Transverse colon (tissue), 4 donors: ENCODE measurements at regions not wholly inside any gene's neighbourhood (a gene's known extent, or its start where the extent isn't known, plus 50 kb on each side); places are given as distances from the start of the nearest gene placed in this dataset.

Experiments used
- DNase-seq: peaks from one replicate; pipeline ENCODE4 v3.0.0-alpha.2; 2019
- H3K27ac ChIP-seq, 4 donors: fragments of 200-600 bp; sonication (generic); 2 replicates each; pipeline ENCODE4 v1.5.1; 2016 to 2018; ENCODE audit warnings: inconsistent platforms in 4 of 4
- H3K27me3 ChIP-seq: fragments of 200-600 bp; sonication (generic); 2 replicates; pipeline ENCODE4 v1.5.1; 2017; ENCODE audit warnings: inconsistent platforms
- H3K36me3 ChIP-seq, 4 donors: fragments of 200-600 bp; sonication (generic); 2 replicates each; pipeline ENCODE4 v1.5.1; 2017 to 2019; ENCODE audit warnings: inconsistent platforms in 4 of 4
- H3K4me1 ChIP-seq, 4 donors: fragments of 200-600 bp; sonication (generic); 2 replicates each; pipeline ENCODE4 v1.5.1; 2017 to 2020; ENCODE audit warnings: inconsistent platforms in 4 of 4
- H3K4me3 ChIP-seq, 4 donors: fragments of 200-600 bp; sonication (generic); 1 replicate in 1 of 4; 2 replicates in 3 of 4; pipeline versions ENCODE4 v1.5.1 to v1.6.1; 2017 to 2019; ENCODE audit warnings: inconsistent platforms in 4 of 4
- H3K9me3 ChIP-seq, 2 donors: fragments of 200-600 bp; sonication (generic); 2 replicates each; pipeline ENCODE4 v1.5.1; 2017 to 2019; ENCODE audit warnings: inconsistent platforms in 2 of 2
- CTCF ChIP-seq, 5 experiments: fragments of 200-600 bp in 3 of 5; fragments of 450-650 bp in 2 of 5; sonication (generic) in 3 of 5; IDR thresholded peaks; 1 replicate in 2 of 5; 2 replicates in 3 of 5; pipeline ENCODE4 v1.5.1; 2016 to 2017; ENCODE audit warnings: antibody characterized with exemption in 5 of 5, inconsistent platforms in 3 of 5, mild to moderate bottlenecking in 2 of 5, moderate library complexity in 1 of 5
- EP300 ChIP-seq: sonication (generic); formaldehyde crosslinking; IDR thresholded peaks from one replicate; pipeline ENCODE4 v1.6.1; 2017; ENCODE audit warnings: antibody characterized with exemption, low read depth
- POLR2A ChIP-seq: fragments of 450-650 bp; IDR thresholded peaks from one replicate; pipeline ENCODE4 v1.6.1; 2016; ENCODE audit warnings: antibody characterized with exemption, mild to moderate bottlenecking, moderate library complexity
- POLR2AphosphoS5 ChIP-seq, 3 donors: sonication (generic); formaldehyde crosslinking; IDR thresholded peaks; one replicate each; pipeline ENCODE4 v1.6.1; 2016; ENCODE audit warnings: antibody characterized with exemption in 3 of 3
- WGBS, 2 donors: methylation state at CpG; one replicate each; pipeline ENCODE4 v1.1.5; 2018; ENCODE audit warnings: low coverage in 1 of 2; 5-methylcytosine and 5-hydroxymethylcytosine counted together
- in situ Hi-C, 4 donors: fragments of 200-750 bp; cut with MboI; loops; one replicate each; pipeline versions ENCODE4 v1.15.0 to v1.15.1; 2017; ENCODE audit warnings: low sequenced_read_pairs in 3 of 4, low pct_ligation_motif_present in 1 of 4, low pct_unique_long_range_greater_than_20kb in 1 of 4
- intact Hi-C: fragments of 100-400 bp; cut with DNase I; formaldehyde crosslinking; loops from one replicate; pipeline ENCODE4 v1.15.1; 2023; ENCODE audit warnings: low total_unique reads

GRCh38 chr1:218959784-218960183 lies 213.9 kb upstream of the LYPLAL1 start:
- H3K9me3 ChIP-seq, result no peaks in the 10 kb centered on the region
- no peaks in the 10 kb centered on the region for H3K27me3 ChIP-seq
- intact Hi-C loops, result no loop called here
- in situ Hi-C loops, result no loop called here
- 25 to 46% methylated on average over 1 of the region's 1 CpG for WGBS, 2 donors
- H3K27ac ChIP-seq, result no peak overlapping the region
- no peak for TF ChIP-seq EP300
- TF ChIP-seq POLR2AphosphoS5 (IDR thresholded peaks at IDR 0.05), result no peak
- no peak for TF ChIP-seq POLR2A
- TF ChIP-seq CTCF (IDR thresholded peaks at IDR 0.05), result no peak
- H3K4me3 ChIP-seq, result no peak overlapping the region
- no peak for DNase-seq
- no peaks in the 10 kb centered on the region for H3K36me3 ChIP-seq
- H3K4me1 ChIP-seq, result no peaks in the 10 kb centered on the region

- TF ChIP-seq POLR2AphosphoS5 (IDR thresholded peaks at IDR 0.05) (no peak), CTCF (IDR thresholded peaks at IDR 0.05) (no peak), EP300 (no peak), POLR2A (no peak)
- Histone ChIP-seq H3K36me3 (no peaks in the 10 kb centered on the region), H3K4me1 (no peaks in the 10 kb centered on the region), H3K4me3 (no peak overlapping the region), H3K9me3 (no peaks in the 10 kb centered on the region), H3K27me3 (no peaks in the 10 kb centered on the region), H3K27ac (no peak overlapping the region)
- 46 to 55% methylated on average over 7 of the region's 7 CpGs for WGBS, 2 donors
- intact Hi-C loops (no loop called here), in situ Hi-C loops (no loop called here)
- no peak for DNase-seq
Measured at GRCh38 chr1:218964471-218965185, 209.1 kb upstream of the LYPLAL1 start.

- WGBS, 2 donors, result 74 to 87% methylated on average over 1 of the region's 1 CpG
- Histone ChIP-seq H3K36me3 (no peaks in the 10 kb centered on the region), H3K9me3 (no peaks in the 10 kb centered on the region), H3K27ac (no peak overlapping the region), H3K4me3 (no peak overlapping the region), H3K4me1 (no peaks in the 10 kb centered on the region), H3K27me3 (no peaks in the 10 kb centered on the region)
- no peak for TF ChIP-seq CTCF (IDR thresholded peaks at IDR 0.05)
- no peak for TF ChIP-seq EP300
- TF ChIP-seq POLR2A, result no peak
- TF ChIP-seq POLR2AphosphoS5 (IDR thresholded peaks at IDR 0.05), result no peak
- DNase-seq, result no peak
- in situ Hi-C loops, result no loop called here
- intact Hi-C loops, result no loop called here
Measured at GRCh38 chr1:218965821-218966220, 207.9 kb upstream of the LYPLAL1 start.

- intact Hi-C loops, result no loop called here
Measured at GRCh38 chr1:218967254-218967653, 206.4 kb upstream of the LYPLAL1 start.

More at GRCh38 chr1:218967254-218967653, 206.4 kb upstream of the LYPLAL1 start:
- no peaks in the 10 kb centered on the region for H3K9me3 ChIP-seq
- no peaks in the 10 kb centered on the region for H3K4me1 ChIP-seq
- no peak for TF ChIP-seq CTCF (IDR thresholded peaks at IDR 0.05)
- TF ChIP-seq POLR2A, result no peak
- TF ChIP-seq POLR2AphosphoS5 (IDR thresholded peaks at IDR 0.05), result no peak
- TF ChIP-seq EP300, result no peak
- DNase-seq, result no peak
- H3K36me3 ChIP-seq, result no peaks in the 10 kb centered on the region
- no peaks in the 10 kb centered on the region for H3K27me3 ChIP-seq
- 80 to 82% methylated on average over 2 of the region's 2 CpGs for WGBS, 2 donors
- in situ Hi-C loops, result no loop called here
- no peak overlapping the region for H3K27ac ChIP-seq
- no peak overlapping the region for H3K4me3 ChIP-seq
